Right lung (tissue), 2 donors: ENCODE measurements at regions not wholly inside any gene's neighbourhood (a gene's known extent, or its start where the extent isn't known, plus 50 kb on each side); places are given as distances from the start of the nearest gene placed in this dataset.

Source experiments
- DNase-seq, 2 donors: peaks; one replicate each; pipeline ENCODE4 v3.0.0-alpha.2; 2013

- DNase-seq: no peak
Measured at GRCh38 chr13:88863116-88863515, 1191.9 kb downstream of the SLITRK5 start.

DNA sequence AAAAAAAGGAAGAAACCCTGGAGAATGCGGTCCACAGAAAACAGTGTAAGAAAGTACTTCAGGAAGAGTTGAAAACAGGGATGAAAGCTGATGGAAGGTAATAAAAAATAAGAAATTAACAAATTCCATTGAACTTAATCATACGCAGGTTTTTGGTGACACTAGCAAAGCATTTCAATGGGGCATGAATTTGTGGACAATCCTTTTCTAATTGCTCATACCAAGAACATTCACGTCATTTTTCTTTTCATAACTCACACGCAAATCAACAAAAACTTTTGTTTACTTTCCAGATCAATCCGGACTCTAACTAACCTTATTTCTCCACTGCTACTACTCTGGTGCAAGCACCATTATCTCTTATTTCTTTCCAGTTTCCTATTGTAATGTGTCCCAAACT is 1195.0 kb downstream of the SLITRK5 start:
- DNase-seq: no peak

- DNase-seq: no peak
Measured at GRCh38 chr13:88883741-88884140, 1212.6 kb downstream of the SLITRK5 start.

- DNase-seq: no peak
Measured at GRCh38 chr13:88887045-88887662, 1216.0 kb downstream of the SLITRK5 start.

- DNase-seq: no peak
Measured at GRCh38 chr13:88895261-88895941, 1224.2 kb downstream of the SLITRK5 start.

DNA sequence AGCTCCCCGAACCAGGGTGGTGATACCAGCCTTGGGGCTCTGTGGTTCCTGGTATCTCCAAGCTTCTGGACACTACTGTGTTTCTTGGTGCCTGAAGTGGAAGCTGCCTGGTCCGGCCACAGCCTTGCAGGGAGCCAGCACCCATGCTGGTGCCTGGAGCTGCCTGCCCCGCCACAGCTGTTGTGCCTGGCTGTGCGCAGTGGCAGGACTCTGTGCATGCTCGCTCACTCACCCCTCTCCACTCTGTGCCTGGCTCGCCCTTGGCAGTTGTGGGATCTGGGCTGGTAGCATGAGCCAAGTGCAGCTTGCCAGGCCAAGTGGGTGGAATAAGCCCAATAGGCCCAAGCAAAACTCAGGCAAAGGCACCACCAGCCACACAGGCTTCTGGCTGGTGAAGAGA is 1225.3 kb downstream of the SLITRK5 start:
- no peak for DNase-seq

DNA sequence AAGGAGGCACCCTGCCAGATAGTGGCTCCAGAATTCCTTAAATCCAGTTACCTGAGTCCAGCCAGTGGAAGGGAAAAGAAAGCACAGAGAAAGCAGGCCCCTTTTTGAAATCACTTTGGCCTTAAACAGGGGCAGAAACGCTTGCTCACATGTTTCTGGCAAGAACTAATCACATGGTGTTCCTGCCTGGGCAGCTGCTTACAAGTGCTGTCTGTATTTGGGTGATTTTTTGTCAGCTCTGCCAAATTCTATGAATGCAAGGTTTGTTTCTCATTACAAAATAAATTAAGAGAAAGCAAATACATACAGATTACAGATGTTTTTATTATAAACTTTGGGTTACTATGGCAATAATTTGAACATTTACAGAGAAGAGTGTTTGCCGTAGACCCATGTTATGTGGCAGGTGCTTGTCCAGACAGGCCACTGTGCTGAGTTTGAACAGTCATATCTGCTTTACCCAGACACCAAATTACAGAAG is 1237.8 kb downstream of the SLITRK5 start:
- peak; percentile 8 to 12 for DNase-seq

- DNase-seq: no peak
Measured at GRCh38 chr13:88919970-88920628, 1248.9 kb downstream of the SLITRK5 start.

GRCh38 chr13:88925954-88926353 is 1254.8 kb downstream of the SLITRK5 start:
- no peak for DNase-seq

- no peak for DNase-seq
Measured at GRCh38 chr13:88926890-88927502, 1255.8 kb downstream of the SLITRK5 start.

DNA sequence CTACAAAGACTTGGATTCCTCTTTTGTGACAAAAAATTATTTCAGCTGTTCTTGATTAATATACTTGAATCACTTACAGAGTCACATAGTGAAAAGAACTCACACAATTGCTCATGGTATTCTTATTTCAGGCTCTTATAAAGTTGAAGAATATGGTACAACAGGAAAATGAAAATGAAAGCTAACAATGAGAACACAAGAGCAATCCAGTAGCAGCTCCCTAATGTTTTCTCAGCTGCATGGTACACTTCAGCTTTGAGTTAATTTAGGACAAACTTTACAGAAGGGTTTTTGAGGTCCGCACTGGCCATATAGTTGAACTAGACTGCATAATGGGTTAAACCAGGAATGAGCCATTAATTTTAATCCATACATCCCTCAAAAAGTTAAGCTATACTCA is 1261.8 kb downstream of the SLITRK5 start:
- no peak for DNase-seq

- no peak for DNase-seq
Measured at GRCh38 chr13:88937384-88937783, 1266.2 kb downstream of the SLITRK5 start.

DNA sequence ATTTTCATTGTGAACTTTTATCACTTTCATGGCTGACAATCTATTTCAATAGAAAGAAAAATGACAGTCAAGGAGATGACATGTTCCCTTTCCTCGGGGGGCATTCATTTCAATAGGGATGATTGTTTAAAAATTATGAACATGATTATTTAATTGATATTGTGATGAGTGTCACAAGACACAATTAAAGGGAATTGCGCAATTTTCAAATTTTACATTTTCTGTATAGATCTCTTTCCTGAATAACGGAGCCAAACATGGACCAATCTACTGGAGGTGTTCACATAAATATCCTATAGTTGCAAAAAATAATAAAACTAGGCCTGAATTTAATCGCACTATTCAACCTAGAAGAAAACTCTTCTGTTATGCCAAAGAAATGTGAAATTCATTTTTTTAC is 1274.6 kb downstream of the SLITRK5 start:
- no peak for DNase-seq

DNA sequence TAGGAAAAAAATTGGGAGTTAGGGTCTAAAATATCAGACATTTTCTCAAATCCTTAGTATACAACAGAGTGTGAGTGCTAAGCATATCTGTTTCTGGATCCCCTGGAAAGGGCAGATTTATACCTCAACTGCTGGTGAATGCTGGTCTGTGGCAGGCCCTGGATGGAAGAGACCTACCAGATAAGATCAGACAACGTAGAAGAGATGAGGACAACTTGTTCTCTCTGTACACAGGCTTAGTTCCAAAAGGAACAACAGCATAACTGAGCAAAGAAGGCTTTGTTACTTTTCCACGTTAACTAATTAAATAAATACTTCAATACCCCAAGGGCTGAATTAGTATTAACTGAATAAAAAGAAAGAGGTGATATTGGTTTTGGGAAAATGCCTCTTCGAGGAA is 1277.3 kb downstream of the SLITRK5 start:
- DNase-seq: no peak

DNA sequence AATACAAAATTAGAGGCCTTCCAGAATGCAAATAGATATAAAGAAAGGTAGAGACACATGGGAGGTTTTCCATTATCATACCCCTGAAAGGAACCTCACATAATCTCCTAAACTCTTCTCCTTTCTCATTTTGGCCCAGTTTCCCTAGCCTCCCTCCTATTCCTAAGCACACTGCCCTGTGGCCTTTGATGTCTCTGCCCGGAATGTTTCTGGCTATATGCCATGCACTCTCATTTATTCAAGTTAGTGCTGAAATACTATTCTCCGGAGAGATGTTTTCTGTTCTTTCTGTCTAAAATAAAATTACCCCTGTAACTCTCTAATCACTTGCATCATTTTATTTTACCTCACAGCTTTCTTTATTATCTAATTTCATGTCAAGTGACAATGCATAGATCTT is 1287.7 kb downstream of the SLITRK5 start:
- DNase-seq: peak; percentile 4 to 16

GRCh38 chr13:88976466-88976865 is 1305.3 kb downstream of the SLITRK5 start:
- no peak for DNase-seq

DNA sequence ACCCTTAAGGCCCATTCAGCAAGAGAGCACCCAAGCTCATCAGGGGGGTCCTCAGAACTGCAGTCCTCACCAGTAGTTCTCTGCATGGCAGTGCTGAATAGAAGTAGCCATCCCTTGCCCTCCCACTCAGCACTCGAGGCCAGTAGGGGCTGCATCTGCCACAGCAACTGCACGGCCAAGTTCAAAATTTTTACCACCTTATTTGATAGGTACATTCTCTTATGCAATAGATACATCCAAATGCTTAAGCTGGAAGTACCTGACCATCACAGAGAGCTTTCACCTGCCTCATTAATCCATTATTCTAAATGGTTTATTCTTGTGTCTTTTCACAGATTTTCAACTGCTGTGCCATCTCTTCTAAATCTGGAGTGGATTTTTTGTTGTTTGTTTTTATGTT is 1307.4 kb downstream of the SLITRK5 start:
- no peak for DNase-seq

DNA sequence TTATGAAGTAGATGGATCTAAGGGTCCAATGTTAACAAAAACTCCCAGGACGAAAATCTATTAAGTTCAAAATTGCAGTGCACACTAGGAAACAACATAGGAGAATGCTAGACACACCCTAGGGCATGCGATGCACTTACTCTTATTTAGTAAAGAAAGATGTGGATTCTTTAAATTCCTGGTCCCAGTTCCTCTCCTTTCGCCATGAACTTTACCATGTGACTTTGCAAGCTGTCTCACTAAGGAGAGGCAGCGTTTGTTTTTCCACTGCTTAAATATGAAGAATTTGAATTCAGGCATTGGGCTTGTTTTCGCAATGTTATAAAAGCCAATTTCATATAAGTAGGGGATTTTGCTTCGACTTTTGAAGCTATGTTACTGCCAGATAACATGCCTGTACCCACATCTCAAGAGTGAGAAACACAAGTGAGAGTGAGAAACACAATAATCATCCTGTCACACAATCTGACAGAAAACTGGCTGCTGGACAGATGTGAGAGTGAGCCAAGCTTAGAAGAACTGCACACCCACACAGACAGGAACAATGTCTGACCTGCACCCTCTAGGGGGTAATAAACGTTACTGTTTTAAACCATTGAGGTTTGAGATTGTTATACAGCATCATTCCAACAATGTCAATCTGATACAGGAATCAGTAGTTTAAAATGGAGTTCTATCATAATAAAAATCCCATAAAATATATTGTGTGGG is 1308.4 kb downstream of the SLITRK5 start:
- peak; percentile 17 to 21 for DNase-seq

DNA sequence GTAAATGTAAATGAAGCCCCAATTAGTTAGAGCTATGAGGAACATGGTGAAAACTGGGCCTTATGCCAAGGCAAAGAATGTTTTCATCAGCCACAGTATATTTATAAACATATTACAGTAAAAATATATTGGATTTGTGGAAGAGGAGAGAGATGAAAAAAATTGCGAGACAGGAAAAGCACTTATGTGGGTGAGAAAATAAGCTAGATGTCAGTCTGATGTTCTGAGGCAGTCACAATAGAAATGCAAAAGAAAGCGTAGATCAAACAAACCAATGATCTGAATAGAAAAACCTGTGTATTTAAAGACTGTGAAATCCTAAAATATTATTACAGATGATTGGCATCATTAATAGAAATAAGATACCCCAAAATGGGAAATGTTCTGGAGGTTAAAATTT is 1332.5 kb downstream of the SLITRK5 start:
- no peak for DNase-seq

DNA sequence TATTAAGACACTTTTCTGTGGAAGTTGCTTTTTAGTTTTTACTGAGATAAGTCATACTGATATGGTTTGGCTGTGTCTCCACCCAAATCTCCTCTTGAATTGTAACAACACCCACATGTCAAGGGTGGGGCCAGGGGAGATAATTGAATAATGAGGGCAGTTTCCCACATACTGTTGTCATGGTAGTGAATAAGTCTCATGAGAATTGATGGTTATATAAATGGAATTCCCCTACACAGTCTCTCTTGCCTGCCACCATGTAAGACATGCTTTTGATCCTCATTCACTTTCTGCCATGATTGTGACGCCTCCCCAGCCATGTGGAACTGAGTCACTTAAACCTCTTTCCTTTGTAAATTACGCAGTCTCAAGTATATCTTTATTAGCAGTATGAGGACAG is 1340.4 kb downstream of the SLITRK5 start:
- DNase-seq: no peak

DNA sequence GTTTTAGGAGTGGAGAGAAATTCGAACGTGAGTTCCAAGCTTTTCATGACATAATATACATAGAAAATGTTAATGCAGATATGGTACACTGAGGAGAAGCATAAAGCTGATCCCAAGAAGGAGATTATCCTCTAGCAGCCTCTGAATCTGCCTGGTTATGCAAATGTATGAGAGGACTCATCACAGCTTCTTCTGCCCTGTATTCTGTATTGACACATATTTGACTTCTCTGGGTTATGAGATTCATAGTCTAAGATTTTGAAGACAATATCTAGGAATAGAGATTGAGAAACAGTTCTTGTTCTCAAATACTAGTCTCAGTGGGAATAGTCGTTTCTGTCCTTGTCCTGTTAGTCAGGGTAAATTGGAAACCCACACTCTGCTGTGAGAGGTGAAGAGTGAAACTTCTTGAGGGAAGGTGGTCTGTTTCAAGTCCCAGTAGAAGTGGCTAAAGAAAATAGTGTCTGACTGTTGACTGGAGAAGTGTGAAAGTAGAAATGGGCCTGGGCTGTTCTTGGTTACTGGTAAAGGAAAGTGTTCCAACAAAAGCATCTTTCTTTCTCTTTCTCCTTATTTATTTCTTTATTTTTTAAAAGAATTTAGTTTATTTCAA is 1356.6 kb downstream of the SLITRK5 start:
- DNase-seq: no peak

GRCh38 chr13:89029062-89029461 is 1357.9 kb downstream of the SLITRK5 start:
- DNase-seq: no peak
